Activated T-cell treated with anti-CD3 and anti-CD28 coated beads for 1 hour (primary cell): ENCODE measurements at regions not wholly inside any gene's neighbourhood (a gene's known extent, or its start where the extent isn't known, plus 50 kb on each side); places are given as distances from the start of the nearest gene placed in this dataset.
A peak's percentile ranks its signal among the peaks of the same experiment; 100 is the strongest.
"Not testable (repeated sequence)": the region's sequence is repeated elsewhere in the genome, so short reads cannot be mapped to it uniquely, and the experiment has no call there.

Source experiments
- DNase-seq: peaks from one replicate; pipeline ENCODE4 v3.0.0-alpha.2; 2020; ENCODE audit warnings: low read depth

DNA sequence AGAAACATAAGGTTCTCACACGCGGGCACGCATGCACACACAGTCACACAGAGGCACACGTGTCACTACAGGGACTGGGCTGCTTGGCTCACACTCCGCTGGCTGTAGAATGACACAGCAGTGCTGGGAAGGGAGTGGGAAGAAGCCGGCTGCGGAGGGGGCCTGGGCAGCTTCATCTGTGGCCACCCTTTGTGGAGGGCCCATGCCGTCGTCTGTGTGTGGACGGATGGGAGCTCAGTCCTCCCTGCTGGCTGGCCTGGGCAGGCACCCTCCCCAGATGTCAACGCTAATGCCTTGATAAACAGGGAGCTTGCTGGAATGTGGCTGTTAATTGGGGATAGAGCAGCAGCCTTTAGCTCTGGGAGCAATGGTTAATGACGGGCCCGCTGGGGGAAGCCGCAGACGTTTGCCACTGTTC, 621.1 kb downstream of the BCOR start:
- DNase-seq: no peak

DNA sequence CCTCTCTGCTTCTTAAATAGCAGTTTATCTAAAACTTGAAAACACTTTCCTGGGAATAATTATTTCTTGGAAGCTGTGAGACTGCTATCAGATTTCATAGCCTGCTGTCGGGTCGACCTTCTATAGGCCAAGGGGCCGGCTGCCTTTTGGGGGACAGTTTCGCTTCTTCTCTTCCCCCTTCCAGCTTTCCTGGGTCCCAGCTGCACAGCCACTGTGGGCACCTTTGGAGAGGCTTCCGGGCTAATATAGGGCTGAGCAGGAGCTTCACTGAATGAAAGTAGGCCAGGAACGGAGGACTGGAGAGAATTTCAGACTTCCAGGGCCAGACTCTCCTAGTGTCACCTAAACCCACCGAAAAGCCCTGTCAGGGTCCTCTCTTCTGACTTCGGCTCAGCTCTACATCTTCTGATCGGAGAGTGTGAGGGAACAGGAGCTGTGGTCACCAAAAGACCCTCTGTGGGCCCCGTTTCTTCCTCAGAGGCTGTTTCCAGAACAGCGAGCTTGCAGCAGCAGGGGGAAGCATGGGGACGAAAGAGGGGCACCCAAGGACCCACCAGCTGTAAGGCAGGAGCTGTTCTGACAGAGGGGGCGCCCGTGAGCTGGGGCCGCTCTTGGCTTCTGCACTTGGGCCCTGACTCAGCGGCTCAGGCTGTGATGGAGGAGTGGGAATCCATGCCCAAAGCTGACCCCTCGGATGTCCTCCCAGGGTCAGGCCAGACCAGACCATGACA, 620.6 kb downstream of the BCOR start:
- no peak for DNase-seq

DNA sequence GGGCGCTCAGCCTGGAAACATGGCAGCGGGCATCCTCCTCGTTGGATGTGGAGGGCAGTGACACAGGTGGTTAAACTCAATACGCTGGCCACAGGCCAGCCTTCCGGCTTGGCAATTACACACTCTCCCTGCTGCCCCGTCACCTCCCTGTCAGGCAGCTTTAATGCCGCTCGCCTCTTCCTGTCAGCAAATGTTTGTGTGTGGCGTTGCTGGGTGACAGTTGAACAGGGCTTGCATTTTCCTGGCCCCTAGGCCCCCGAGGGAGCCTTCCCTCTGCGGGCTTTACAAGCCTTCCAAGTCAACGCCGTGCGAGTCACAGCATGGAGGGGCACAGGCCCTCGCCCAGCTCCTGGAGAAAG, 620.0 kb downstream of the BCOR start:
- peak; percentile 3 for DNase-seq

DNA sequence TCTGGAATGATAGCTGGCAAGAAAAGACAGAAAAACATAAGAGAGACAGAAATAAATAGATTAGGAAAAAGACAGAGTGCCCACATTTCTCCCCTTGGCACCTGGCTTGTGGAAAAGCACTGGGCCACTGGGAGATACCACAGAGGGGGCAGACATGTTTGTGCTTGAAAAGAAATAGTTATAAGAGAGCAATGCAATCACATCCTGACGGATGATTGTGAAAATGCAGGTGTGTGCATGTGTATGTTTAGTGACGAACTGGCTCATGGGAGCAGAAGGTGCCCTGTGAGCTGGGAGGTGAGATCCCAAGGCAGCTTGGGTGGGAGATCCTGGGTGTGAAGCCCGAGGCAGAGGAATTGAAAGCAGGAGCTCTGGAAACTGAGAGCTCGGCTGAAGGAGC, 617.9 kb downstream of the BCOR start:
- DNase-seq: no peak

DNA sequence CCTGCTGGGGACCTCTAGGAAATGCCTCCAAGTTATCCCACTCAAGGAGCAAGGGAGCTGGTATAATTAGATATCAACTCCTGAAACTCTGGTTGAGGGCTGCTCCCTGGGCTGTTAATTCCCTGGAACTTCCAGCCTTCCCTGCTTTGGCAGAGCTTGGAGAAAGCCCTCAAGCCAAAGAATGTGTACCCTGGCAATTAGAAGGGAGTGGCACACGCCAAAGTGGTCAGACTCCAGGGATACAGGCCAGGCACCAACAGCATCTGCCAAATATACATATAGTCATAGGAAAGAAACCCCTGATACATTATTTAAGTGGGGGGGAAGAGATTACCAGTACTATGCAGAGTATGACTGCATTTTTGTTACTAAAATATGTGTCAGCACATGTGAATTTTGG, 616.8 kb downstream of the BCOR start:
- no peak for DNase-seq

DNA sequence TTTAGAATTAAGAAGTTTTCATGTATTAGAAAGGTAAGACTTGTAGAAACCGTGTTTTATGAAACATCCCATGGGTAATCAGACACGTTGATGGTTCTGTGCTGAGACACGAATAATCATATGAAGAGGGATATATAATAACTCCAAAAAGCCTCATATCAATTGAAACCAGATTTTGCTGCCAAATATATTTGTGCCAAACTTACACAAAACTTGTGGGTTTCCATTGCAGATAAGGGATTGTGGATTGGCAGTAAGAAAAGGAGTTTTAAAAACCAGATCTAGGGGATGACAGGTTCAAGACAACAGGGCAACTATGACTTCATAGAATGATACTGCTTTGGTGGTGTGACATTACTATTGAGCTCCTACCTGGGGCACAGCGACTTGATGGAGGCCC, 616.1 kb downstream of the BCOR start:
- no peak for DNase-seq

DNA sequence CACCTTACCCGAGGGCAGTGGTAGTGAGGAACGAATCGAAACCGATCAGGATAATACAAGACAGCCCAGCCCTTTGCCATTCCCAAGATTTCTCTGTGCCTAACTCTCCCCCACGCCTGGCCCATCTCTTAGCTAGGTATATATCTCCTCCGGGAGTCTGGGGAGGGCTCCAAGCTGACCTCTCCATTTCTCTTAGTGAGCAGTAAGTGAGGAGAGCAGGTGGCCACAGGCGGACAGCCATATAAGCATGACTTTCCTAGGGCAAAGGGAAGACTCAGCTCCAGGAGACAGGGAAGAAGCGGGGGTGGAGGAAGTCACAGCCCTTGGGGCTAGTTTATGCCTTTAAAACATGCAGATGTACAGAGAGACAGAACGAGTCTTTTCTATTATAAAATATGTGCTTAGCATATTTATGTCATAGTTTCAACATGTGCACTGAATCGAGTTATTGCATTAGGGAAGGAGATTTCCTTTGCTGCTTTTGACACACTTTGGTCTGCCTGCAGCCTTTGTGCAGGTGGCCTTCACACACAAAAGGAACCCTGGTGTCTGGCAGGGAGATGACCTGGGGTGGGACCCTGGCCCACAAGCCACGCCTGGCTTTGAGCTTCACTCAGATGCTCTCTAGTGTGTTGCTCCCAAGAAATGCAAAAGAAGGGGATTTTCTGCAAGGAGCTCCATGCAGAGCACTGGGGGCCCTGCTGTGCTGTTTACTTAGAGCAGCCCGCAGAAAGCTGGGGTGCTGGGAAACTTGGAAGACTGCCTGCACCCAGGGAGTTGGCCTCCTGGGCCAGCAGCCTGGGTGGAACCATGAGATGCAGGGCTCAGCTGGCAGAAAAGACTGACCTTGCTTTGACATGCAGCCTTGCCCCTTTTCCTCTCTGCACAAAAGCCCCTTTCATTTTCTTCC, 613.3 kb downstream of the BCOR start:
- no peak for DNase-seq

DNA sequence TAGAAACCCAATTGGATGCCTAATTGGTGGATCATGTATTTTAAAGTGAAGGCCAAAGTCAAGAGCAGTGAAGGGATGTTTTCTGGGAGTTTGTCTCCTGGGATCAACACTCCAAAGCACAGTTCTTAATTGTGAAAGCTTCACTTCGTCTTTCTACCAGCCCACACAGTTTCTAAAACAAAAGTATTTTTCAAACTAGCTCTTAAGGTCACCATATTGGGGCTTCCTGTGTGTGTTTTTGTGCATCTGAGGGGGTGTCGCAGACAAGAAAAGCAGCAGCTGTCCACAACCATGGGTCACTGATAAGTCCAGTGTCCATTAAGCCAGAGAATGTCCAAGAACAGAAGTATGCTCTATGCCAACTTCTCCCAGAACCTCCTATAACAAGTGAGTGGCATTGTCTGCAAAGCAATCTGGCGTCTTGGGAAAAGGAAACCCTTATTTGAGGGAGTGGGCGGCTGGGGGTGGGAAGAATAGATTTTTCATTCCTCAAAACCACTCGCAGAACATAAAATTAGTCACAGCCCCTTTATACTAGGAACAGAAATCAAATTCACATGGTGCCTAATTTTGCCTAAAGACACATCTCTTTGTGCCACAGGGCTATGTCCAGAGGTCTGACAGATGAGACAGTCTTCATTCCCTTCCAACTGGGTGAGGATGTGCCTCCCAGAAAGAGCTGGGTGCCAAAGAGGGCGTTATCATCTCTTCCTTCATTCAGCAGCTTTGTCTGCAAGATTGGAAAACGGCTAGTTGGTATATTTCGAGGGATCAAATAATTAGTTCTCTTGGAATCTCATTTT, 610.4 kb downstream of the BCOR start:
- no peak for DNase-seq

DNA sequence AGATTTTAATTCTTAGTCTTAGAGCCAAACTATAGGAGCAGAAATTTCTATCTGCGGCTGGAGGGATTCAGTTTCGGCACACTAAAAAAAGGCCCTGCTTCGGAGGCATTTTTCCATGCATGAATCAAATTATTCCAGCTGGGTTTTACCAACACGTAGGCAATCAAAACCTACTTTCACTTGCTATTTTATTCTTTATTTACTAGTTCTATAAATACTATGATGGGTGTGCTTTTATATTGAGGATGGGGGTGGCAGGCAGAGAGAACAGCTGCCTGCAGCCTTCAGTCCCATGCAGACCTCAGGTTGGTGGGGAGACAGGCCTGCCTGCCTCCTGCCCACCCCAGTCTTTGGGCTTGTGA, 609.8 kb downstream of the BCOR start:
- no peak for DNase-seq

DNA sequence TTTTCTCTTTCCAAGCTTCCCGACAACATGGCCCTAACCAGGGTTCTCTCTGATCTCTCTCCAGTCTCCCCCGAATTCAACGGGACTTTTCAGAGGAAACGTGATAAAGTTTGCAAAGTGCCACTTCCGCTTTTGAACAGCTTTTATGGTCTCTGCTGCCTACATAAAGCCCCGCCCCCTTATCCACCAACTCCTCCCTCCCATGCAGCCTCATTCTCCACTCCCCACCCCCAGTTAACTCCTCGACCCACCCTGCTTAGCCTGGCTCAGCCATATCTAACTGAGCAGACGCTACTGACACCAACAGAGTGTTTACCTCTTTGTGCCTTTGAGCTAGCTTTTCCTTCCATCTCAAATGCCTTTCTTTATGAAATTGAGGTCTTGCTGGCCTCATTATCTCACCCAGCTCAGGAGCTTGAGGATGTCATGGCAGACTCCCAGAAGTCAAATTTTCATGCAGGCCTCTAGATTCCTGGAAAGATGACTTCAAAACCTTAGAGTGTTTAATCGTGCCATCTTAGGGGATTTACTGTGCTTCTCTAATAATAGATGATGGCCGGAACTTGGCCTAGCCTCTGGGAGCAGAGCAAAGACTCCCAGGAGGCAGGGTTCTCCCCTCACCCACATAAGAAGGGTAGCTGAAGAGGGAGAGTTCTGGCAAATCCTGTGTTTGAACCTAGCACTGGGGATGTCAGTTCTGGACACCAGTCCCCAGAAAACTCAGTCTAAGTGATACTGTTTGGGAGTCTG, 606.0 kb downstream of the BCOR start:
- DNase-seq: peak; percentile 24

DNA sequence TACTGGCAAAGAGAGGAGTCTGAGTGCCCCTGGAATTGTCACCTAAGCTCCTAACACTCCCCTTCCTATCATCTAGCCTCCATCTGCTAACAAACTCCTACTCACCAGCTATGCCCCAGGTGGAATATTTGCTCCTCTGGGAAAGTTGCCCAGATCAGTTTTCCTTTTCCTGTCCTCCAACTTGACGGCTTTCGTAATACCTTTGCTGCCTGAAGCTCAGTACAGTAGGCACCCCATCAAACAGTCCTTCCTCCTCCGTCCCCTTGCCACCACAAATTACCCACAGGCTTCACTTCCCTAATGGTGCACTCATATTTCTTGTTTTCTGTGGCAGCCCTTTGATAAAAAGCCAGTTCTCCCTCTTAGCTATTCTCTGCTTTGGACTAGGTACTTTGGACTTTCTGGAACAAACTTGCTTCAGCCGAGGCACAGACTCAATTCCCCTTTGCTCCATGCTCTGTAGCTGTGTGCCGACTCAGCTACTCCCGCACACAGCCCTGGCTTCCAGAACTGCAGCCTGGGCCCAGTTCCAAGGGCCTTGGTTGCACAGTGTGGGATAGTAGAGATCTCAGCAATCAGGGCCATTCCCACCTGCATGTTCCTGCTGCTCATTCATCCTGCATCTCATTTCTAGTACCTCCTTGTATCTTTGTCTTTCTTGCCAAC, 605.1 kb downstream of the BCOR start:
- no peak for DNase-seq

DNA sequence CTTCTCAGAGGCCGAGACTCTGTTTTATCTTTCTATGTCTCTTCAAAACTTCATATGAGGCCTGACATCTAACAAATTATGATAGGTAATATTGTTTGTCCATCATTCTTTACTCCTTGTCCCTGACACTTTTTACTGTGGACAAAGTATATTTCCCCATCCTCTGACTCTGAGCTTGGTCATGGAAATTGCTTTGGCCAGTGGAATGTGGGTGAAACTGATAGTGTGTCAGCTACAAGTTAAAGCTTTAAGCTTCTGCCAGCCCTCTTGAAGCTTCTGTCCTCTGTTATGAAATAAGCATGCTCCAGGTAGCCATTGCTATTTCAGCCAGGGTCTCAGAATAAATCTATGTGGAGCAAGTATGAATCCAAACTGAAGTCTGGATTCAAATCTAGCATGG, 604.6 kb downstream of the BCOR start:
- DNase-seq: no peak

DNA sequence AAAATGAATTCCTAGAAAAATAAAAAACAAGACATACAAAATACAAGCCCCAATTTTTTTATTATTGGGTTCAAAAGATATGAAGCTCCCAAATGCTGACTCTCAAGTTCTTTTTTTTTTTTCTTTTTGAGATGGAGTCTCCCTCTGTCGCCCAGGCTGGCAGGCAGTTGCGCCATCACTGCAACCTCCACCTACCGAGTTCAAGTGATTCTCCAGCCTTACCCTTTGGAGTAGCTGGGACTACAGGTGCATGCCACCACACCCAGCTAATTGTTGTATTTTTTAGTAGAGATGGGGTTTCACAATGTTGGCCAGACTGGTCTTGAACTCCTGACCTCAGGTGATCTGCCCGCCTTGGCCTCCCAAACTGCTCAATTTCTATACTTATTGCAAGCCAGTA, 600.6 kb downstream of the BCOR start:
- DNase-seq: not testable (repeated sequence)

DNA sequence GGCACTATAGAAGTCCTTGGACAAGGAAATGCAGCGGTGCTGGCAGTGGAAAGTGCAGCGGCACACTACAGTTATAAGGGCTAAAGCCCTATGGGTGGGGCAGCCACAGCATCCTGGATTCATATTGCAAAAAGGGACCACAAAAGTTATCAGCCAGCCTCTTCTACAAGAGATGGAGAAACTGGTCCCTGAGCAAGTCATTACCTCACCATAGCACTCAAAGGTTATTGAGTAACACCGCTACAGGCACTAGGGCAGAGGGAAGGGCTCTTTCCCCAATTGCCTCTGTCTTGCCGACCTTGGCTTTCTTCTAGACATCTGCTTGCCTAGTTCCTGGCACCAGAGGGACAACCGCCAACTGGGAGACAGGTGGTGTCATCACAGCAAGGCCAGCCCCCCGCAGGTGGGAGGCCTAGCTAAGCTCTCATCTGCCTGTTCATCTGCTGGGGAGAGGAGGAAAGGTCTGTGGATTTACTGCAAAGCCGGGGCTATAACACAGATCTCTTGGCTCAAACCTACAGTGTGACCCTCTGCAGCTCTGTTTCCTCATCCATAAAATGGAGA, 600.0 kb downstream of the BCOR start:
- DNase-seq: no peak

DNA sequence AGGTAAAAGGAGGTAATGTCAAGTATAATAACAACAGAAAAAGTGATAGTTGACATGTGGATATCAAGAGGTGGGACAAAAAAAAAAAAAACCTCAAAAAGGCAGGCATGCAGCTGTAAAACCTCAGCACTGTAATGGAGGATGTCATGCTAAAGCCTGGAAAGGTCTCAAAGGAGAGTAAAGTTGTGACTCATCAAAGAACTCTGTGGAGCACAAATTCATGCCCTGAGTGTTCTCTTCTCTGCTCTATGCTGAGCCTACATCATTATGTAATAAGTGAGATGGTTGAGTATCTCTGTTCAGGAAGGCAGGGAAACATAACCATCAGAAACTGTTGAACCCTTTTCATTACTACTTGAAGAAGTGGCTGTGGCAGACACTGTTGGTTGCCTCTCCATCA, 597.8 kb downstream of the BCOR start:
- no peak for DNase-seq

DNA sequence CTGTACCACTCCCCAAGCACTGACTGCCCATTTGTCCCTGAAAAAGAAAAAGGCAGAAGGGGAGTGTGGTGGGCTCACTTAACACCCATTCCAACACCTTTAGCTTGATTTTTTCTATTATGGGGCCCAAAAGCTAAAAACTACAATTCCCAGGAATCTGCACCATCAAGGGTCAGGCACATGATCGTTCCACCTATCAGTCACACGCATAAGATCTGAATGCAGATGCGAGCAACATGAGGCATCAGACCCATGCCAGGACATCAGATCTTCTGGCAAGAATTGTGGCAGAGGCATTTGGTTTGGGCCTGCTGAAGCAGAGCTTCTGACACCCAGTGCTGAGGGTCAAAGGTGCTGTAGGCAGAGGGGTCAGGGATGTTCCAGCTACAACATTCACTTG, 595.9 kb downstream of the BCOR start:
- DNase-seq: no peak

DNA sequence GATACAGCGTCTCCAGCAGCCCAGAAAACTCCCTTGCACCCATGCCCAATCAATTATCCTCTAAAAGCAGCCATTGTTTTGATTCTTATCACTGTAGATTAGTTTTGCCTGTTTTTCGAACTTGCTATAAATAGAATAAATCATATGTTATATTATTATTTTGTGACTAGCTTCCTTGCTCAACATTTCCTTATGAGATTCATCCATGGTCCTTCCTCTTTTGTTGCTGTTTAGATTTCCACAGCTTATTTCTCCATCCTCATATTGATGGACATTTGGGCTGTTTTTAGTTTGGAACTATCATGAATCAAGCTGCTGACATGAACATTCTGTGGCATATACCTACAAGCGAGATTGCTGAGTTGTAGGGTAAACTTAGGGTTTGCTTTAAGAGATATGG, 595.3 kb downstream of the BCOR start:
- no peak for DNase-seq

DNA sequence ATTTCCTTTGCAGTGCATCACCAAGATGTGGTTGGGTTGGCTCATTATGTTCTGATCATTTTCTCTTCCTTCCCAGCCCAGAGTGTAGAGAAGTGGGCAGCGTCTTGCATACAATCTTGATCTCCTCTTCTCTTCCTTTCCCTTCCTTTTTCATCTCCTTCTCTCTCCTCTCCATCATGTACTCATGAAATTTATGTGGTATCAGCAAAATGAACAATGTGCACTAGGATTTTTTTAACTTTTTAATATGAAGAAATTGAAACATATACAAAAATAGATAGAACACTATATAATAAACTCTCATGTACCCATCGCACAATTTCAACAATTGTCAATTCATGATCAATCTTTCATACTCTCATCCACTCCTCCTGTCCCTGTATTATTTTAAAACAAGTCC, 593.5 kb downstream of the BCOR start:
- no peak for DNase-seq

DNA sequence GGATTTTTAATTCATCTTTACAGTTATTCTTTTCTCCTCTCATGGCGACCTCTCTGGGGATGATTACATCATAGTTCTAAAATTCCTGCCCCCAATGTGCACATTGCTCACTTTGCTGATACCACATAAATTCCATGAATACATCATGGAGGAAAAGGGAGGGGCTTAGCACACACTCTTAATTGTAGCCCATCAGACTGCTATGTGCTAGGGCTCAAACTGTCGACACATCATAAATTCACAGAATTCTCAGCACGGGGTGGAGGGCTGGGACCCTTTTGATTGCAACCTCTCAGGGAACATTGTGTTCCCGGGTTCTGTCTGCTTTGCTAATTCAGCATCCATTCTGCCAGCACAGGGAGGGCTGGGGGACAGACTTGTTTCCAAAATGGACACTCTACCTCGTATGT, 592.9 kb downstream of the BCOR start:
- no peak for DNase-seq

DNA sequence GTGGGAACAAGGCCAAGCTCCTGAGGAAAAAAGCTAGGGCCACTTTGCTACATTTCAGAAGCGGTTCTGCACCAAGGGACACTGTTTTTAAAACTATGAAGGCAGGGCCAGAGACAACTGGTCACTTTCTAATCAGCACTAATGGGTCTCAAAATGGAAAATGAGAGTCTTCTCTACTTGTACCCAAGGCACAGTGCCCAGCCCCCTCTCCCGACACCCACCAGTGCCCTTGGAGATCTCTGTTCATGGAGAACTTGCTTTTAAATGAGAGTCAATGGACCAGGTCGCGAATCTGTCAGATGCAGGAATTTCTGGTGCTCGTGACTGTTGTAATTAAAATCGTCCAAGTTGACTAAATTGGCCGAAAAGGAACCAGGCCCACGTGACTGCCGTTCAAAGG, 591.6 kb downstream of the BCOR start:
- no peak for DNase-seq

DNA sequence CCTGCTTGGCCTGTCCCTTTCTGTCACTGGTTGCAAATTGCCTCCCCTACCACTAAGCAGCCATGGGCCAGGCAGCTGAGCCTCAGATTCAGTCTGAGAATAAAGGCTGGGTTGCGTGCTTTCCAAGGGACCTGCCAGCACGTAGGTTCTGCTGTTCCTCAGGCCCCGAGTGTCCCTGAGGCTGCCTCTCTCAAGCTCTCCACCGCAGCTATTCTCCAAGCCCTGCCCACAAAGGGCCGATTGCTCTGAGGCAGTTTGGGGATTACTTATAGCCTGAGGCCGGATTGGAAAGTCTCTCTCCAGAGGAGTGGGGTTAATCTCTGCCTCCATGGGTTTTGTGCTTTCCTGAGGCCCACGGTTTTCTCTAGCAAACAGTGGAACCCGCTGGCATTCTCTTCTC, 590.7 kb downstream of the BCOR start:
- no peak for DNase-seq
